ENCODE measurements at regions not wholly inside any gene's neighbourhood (a gene's known extent, or its start where the extent isn't known, plus 50 kb on each side); places are given as distances from the start of the nearest gene placed in this dataset.
"Not testable (repeated sequence)": the region's sequence is repeated elsewhere in the genome, so short reads cannot be mapped to it uniquely, and the experiment has no call there.

DNA sequence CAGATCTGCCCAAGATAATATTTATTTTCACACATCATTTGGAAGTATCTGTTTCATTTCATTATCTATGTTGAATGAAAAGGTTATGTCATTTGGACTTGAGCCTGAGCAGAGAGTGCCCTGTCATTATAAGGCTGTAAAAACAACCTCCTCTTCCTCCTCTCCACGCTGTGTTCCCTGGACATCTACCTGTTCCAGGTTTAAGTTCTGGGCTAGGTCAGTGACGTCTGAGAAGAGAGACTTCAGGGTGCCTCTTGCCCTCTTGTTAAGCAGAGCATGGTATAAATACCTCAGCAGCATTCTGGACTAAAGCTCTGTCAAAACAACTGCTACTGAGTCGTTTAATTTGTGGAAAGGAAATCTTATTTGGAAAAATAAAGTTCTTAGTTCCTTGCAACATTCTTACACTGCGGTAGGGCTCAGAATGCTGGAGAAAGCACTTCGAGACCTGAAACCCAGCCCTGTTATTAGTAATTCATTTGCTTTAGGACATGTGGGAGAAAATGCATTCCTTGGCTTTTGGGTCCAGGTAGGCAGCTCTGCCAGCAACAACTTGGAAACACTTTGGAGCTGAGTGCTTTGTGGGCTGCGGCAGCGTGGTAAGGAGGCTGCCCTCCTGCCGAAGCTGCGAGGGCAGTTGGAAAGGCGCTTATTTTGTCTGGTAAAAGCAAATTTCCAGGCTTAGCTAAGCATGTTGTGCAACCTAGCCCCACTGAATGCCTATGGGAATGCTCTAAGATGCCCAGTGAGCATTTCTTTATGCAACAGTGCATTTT is 91.8 kb upstream of the NEDD4L start:
- no peak for DNase-seq

DNA sequence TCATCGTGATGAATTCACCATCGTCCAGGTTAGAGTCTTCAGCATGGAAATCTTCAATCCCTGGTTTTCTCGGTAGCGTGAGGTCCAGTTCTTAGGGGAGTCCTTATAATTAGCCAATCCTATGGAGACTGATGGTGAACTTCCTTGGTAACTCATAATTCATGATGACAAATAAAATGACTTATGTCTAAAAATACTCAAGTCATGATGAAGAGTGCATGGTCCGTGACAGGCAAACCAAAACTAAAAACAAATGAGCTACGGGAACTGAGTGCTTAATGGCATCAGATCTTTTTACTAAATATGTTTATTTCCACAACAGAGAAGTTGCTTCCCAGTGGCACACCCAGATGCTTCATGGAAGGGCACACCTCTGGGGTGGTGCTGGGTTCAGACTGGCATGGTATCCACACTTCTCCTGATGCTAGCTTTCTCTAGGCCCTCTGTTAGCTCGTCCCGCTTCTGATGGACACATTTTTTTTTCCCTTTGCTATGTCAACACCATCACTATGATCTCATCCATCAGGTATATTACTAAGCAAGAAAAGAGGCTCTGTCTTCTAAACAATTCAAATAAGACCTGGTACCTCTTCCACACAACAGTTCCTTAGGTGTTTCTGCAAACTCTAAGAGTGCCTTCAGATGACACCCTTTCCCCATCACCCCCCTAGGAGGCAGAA is 92.8 kb upstream of the NEDD4L start:
- no peak for DNase-seq

DNA sequence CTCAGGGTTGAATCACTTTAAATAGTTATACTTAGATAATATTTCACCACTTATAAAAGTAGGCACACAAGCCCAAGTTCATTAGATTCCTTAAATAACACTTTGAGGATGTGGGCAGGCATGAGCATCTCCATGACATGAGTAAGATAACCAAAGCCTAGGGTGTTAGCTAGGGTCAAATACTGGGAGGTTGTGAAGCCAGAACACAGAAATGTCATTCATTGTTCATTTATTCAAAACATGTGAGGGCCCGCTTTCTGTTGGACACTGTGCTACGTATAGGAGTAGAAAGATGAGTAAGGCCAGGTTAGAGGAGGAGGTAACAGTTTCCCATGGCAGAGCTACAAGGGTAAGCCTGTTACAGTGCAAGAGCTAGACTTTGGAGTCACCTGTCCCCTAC is 93.5 kb upstream of the NEDD4L start:
- DNase-seq: no peak

DNA sequence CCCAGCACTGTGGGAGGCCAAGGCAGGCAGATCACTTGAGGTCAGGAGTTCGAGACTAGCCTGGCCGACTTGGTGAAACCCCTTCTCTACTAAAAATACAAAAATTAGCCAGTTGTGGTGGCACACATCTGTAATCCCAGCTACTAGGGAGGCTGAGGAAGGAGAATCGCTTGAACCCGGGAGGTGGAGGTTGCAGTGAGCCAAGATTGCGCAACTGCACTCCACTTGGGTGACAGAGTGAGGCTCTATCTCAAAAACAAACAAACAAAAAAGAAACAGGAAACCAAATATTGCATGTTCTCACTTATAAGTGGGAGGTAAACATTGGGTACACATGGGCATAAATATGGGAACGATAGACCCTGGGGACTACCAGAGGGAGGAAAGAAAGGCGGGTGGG is 94.7 kb upstream of the NEDD4L start:
- not testable (repeated sequence) for DNase-seq

GRCh38 chr18:57947117-57947516 is 96.9 kb upstream of the NEDD4L start:
- DNase-seq: no peak

- no peak for DNase-seq
Measured at GRCh38 chr18:57943723-57944122, 100.3 kb upstream of the NEDD4L start.

DNA sequence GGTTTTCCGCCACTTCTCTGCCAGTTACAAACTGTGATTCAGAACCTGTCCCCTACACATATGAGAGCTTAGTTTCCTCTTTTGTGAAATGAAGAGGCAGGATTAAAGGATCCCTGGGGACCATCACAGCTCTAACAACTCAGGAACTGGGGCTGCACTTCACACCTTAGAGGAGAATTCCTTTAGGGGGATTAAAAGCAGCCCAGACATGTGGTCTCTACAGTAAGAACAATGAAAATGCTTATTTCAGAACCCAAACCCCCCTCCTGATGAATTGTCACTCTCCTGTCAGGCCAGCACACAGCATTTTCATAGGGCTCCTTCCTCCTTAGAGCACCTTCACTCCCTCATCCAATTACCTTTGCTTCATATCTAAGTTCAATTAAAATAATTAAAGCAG is 101.5 kb upstream of the NEDD4L start:
- DNase-seq: no peak

DNA sequence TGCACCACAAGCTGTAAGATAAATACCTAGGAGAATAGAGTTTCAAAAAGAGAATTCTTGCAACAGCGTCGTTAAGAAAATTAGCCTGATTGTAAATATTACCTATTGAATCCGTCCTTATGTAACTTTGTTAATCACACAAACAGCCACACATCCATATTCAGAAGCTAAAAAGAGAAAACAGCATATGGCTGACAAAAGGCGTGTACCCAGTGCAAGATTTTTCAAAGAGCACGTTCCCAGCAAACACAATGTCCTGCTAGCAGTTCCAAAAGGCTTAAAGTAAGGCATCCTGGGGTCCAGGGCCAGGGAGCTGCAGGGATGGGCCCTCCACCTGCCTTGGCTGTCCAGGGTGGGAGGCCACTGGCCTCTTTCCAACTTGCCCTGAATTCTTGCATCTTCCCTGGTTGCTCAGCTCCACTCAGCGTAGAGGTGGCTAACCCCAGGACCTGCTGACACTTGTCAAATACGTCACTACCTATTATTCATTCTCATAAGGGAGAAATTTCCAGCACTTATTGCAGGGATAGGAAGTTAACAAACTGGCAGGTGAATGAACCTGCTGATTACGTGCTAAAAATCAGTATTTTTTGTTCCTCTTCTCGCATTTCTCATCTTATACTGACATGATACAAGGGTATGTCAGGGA is 102.1 kb upstream of the NEDD4L start:
- no peak for DNase-seq

GRCh38 chr18:57940166-57940660 is 103.8 kb upstream of the NEDD4L start:
- DNase-seq: no peak

DNA sequence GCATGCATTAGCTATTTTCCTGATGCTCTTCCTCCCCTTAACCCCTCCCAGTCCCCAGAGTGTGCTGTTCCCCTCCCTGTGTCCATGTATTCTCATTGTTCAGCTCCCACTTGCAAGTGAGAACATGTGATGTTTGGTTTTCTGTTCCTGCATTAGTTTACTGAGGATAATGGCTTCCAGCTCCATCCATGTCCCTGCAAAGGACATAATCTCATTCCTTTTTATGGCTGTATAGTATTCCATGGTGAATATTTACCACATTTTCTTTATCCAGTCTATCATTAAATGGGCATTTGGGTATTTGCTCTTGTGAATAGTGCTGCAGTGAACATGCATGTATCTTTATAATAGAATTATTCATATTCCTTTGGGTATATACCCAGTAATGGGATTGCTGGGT is 109.7 kb upstream of the NEDD4L start:
- DNase-seq: not testable (repeated sequence)

DNA sequence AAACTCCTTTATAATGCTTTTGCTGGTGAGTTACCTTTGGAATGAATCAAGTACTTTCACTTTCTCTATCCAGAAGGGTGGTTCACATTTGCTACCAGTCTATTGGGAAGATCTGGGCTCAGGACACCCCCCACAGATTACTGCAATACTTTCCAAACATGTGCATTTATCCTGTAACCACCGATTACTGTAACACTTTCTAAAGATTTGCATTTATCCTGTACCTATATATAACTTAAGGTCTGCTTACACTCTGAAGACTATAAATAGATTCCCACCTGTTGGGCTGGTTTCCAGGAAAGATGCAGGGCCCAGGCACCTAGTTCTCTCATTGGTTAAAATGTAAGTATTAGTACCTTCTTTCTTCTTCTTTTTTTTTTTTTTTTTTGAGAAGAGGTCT is 113.0 kb upstream of the NEDD4L start:
- peak; percentile 21 for DNase-seq

DNA sequence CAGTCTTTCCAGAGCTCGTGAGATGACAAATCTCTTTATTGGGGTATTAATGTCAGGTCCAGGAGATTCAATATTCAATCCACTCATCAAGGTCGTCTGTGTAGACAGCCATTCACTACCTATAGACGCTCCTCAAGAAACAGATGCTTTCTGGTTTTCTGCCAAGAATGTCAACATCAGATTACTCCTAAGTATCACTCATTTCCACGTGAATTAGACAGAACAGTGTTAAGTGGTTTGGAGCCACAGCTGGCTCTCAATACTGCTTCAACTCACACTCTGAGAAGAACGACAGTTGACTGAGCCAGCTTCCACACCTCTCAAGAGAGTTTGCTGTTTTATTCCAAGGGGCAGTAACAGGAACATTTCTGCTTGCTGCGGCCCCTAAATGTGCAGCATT is 113.5 kb upstream of the NEDD4L start:
- DNase-seq: peak; percentile 96

- no peak for DNase-seq
Measured at GRCh38 chr18:57929922-57930321, 114.1 kb upstream of the NEDD4L start.

GRCh38 chr18:57928466-57928865 is 115.6 kb upstream of the NEDD4L start:
- no peak for DNase-seq

DNA sequence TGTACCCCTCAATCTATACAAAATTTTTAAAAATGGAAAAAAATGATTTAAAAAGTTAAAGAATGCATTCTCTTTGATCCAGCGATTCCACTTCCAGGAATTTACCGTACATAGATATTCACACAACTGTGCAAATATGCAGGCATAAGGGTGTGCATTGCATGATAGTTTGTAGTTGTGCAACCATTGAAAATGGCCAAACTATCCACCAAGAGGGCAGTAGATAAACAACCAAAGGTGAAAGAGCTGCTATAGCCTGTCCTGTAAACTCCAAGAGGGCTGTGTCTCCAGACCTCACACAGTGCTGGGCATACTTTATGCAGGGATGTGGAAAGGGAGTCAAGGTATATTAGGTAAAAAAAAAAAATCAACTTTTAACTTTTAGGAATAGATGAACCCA is 116.5 kb upstream of the NEDD4L start:
- DNase-seq: no peak

GRCh38 chr18:57925706-57926105 is 118.3 kb upstream of the NEDD4L start:
- no peak for DNase-seq

DNA sequence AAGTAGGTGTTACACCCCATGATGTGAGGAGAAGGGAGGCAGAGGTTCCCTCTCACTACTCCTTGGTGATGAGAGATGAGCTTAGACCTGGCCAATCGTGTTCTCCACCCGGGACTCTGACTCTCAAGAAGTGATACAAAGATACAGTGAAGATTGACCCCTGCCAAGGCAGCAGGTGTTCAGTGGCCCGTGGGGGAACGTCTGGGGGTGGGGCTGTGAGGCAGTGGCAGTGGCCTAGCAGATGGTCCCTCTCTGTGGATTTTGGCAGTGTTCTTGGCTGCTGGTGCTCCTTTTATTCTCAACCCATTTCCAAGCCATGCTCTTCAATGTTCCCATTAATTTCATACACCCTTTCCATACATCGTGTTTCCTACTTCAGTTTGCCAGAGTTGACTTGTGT is 120.4 kb upstream of the NEDD4L start:
- DNase-seq: no peak

DNA sequence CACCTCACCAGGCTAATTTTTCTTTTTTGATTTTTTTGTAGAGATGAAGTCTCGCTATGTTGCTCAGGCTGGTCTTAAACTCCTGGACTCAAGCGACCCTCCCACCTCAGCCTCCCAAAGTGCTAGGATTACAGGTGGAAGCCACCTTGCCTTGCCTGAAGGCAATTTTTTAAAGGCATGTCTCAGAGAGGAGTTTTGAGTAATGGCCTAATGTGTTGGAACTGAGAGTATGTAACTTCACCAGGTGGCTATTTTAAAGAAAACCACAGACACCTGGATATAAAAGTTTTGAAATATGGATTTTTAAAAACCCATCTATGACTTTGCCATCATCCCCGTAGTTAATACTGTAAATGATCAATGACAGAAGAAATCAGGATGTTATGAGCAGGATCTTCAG is 119.8 kb upstream of the ATP8B1 start:
- no peak for DNase-seq

GRCh38 chr18:57921708-57922107 is 118.6 kb upstream of the ATP8B1 start:
- DNase-seq: no peak

DNA sequence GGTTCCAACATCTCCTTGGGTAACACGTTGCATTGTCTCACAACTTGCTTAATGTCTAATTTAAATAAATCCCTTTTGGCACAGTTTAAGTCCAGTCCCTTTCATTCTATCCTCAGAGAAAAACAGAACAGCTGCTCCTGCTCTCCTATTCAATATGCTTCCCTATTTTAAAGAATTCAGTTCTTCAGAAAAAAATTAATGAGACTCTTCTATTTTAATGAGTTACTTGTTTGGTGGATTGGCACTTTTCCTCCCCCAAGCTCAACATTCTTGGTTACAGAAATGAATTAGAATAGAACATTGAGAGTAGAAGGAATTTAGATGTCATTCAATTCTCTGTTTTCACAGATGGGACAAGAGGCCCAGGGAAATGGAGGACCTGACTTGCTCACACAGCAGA is 116.9 kb upstream of the ATP8B1 start:
- no peak for DNase-seq

- no peak for DNase-seq
Measured at GRCh38 chr18:57918601-57919000, 115.5 kb upstream of the ATP8B1 start.

DNA sequence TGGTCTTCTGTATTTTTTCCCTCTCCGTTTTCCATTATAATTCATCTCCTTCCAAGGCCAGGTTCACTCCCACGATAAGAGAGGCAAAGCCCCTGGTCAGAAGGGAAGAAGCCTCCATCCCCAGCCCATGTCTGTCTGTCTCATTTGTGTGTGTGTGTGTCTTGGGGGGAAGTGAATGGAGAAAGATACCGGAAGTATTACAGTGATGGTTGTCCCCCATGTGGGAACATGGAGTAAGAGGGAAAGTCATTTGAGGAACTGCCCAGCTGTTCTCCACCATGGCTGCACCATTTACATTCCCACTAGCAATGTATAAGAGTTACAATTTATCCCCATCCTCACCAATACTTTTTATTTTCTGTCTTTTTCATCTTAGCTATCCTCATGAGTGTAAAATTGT is 113.6 kb upstream of the ATP8B1 start:
- no peak for DNase-seq

DNA sequence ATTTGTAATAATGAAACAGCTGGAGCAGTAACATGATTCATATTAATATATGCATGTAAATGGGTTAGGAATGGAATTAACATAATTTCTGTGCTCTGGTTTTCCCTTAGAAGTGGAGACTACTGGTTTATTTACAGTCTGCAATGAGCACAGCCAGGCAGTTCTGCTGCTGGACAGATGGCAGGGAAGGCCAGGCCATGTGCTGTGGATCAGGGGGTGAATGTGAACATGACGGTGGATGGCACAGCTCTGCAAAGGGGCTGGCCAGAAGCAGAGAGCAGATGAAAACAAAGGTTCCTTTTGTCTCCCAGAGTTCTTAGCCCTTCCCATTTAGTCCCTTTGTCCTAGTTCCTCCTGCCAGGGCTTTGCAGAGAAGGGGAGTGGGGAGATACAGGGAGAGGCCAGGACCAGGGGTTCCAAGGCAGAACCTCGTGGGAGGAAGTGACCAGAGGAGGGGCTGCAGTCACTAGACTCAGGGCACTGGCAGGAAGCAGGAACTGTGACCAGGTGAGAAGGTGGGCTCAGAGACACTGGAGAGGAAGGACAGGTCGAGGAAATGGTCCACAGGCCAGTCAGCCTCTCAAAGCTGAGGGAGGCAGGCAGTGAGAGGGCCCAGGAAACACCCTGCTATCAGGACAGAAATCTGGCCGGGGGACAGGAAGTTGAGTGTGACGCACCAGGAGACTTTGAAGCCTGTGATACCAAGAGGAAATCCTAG is 112.9 kb upstream of the ATP8B1 start:
- DNase-seq: no peak
